ENCODE measurements at regions not wholly inside any gene's neighbourhood (a gene's known extent, or its start where the extent isn't known, plus 50 kb on each side); places are given as distances from the start of the nearest gene placed in this dataset.

- TF ChIP-seq CTCF (IDR thresholded peaks at IDR 0.05) = no peak
- no peak for TF ChIP-seq FOSL2 (IDR thresholded peaks at IDR 0.05)
- no peak for TF ChIP-seq FOSL2 (CRISPR knock-in tag; IDR thresholded peaks at IDR 0.05)
- no peak for TF ChIP-seq EP300 (IDR thresholded peaks at IDR 0.05)
- no peak for TF ChIP-seq CEBPB (IDR thresholded peaks at IDR 0.05)
- TF ChIP-seq CHD2 (IDR thresholded peaks at IDR 0.05; ENCODE audit: low read length, partially characterized antibody) = no peak
- no peak for TF ChIP-seq RFX5 (IDR thresholded peaks at IDR 0.05)
- no peak for TF ChIP-seq EHMT2 (IDR thresholded peaks at IDR 0.05; ENCODE audit: low read depth)
Observed at GRCh38 chr13:89212186-89212585, 1541.0 kb downstream of the SLITRK5 start.
